ENCODE measurements at regions not wholly inside any gene's neighbourhood (a gene's known extent, or its start where the extent isn't known, plus 50 kb on each side); places are given as distances from the start of the nearest gene placed in this dataset.

- Histone ChIP-seq H4K20me1 (ENCODE audit: control insufficient read depth, insufficient read depth) (no peaks in the 10 kb centered on the region), H2AFZ (ENCODE audit: control insufficient read depth, low read depth, low read length) (no peak overlapping the region), H3K9me3 (replicated peaks; ENCODE audit: control insufficient read depth, insufficient read depth, low read length) (peaks cover 10% of the 10 kb centered on the region; the same call in 2 of the 3 replicates), H3K4me1 (ENCODE audit: control insufficient read depth, insufficient read depth, low read length) (no peaks in the 10 kb centered on the region), H3K27ac (ENCODE audit: control insufficient read depth, insufficient read depth) (no peak overlapping the region), H3K9ac (ENCODE audit: control insufficient read depth, insufficient read depth, low read length) (no peak overlapping the region), H3K79me2 (ENCODE audit: control insufficient read depth, insufficient read depth, low read length) (no peaks in the 10 kb centered on the region), H3K4me2 (ENCODE audit: control insufficient read depth, insufficient read depth) (no peak overlapping the region), H3K4me3 (no peak overlapping the region), H3K27me3 (replicated peaks in 1 of 2; ENCODE audit: control insufficient read depth in 2 of 2, insufficient read depth in 2 of 2, low read length in 1 of 2) (no peaks in the 10 kb centered on the region), H3K36me3 (ENCODE audit: control insufficient read depth in 2 of 2, insufficient read depth in 2 of 2, low read length in 1 of 2) (no peaks in the 10 kb centered on the region)
- ChIA-PET RAD21 (ENCODE audit: unreplicated experiment) (no interaction called here), POLR2A (no interaction called here), SMC1A (ENCODE audit: uncharacterized antibody, unreplicated experiment) (no interaction called here), CTCF (interaction anchor here (1.2 kb wide), 1 partner anchor 363 kb away, joined by 3 read pairs; no protein-coding TSS in a partner anchor)
- FAIRE-seq = no peak
- no peak for ATAC-seq
- 43% methylated on average over 1 of the region's 1 CpG for WGBS (ENCODE audit: insufficient coverage, insufficient replicate concordance, low lambda C conversion rate, missing lambda C conversion rate)
- no peak for DNase-seq (ENCODE audit: low read depth, low spot score)
- intact Hi-C loops (cut with micrococcal nuclease; ENCODE audit: unreplicated experiment) (no loop called here), in situ Hi-C loops (cut with MboI) (no loop called here)
- TF ChIP-seq MYB (IDR thresholded peaks at IDR 0.05; ENCODE audit: borderline replicate concordance, low read depth, low read length) = no peak
- TF ChIP-seq, protein P1, sequence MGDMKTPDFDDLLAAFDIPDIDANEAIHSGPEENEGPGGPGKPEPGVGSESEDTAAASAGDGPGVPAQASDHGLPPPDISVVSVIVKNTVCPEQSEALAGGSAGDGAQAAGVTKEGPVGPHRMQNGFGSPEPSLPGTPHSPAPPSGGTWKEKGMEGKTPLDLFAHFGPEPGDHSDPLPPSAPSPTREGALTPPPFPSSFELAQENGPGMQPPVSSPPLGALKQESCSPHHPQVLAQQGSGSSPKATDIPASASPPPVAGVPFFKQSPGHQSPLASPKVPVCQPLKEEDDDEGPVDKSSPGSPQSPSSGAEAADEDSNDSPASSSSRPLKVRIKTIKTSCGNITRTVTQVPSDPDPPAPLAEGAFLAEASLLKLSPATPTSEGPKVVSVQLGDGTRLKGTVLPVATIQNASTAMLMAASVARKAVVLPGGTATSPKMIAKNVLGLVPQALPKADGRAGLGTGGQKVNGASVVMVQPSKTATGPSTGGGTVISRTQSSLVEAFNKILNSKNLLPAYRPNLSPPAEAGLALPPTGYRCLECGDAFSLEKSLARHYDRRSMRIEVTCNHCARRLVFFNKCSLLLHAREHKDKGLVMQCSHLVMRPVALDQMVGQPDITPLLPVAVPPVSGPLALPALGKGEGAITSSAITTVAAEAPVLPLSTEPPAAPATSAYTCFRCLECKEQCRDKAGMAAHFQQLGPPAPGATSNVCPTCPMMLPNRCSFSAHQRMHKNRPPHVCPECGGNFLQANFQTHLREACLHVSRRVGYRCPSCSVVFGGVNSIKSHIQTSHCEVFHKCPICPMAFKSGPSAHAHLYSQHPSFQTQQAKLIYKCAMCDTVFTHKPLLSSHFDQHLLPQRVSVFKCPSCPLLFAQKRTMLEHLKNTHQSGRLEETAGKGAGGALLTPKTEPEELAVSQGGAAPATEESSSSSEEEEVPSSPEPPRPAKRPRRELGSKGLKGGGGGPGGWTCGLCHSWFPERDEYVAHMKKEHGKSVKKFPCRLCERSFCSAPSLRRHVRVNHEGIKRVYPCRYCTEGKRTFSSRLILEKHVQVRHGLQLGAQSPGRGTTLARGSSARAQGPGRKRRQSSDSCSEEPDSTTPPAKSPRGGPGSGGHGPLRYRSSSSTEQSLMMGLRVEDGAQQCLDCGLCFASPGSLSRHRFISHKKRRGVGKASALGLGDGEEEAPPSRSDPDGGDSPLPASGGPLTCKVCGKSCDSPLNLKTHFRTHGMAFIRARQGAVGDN (IDR thresholded peaks at IDR 0.05) = no peak
- no peak for TF ChIP-seq POLR2AphosphoS5 (IDR thresholded peaks at IDR 0.05; ENCODE audit: low read length)
- no peak for TF ChIP-seq MEF2A (IDR thresholded peaks at IDR 0.05; ENCODE audit: insufficient read depth, low read depth, low read length)
- no peak for TF ChIP-seq ZNF384 (IDR thresholded peaks at IDR 0.05; ENCODE audit: borderline replicate concordance, low read depth, low read length)
- no peak for TF ChIP-seq HDGF (IDR thresholded peaks at IDR 0.05)
- TF ChIP-seq, protein P2, sequence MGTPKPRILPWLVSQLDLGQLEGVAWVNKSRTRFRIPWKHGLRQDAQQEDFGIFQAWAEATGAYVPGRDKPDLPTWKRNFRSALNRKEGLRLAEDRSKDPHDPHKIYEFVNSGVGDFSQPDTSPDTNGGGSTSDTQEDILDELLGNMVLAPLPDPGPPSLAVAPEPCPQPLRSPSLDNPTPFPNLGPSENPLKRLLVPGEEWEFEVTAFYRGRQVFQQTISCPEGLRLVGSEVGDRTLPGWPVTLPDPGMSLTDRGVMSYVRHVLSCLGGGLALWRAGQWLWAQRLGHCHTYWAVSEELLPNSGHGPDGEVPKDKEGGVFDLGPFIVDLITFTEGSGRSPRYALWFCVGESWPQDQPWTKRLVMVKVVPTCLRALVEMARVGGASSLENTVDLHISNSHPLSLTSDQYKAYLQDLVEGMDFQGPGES (IDR thresholded peaks at IDR 0.05) = no peak
- TF ChIP-seq BCL11A (IDR thresholded peaks at IDR 0.05; ENCODE audit: low read depth, low read length) = no peak
- no TSS peak for BruUV-seq (replicated peaks)
These were observed 75.7 kb upstream of the BRD7 start for GRCh38 chr16:50444526-50444925.
